A549 (cell line): ENCODE measurements at regions not wholly inside any gene's neighbourhood (a gene's known extent, or its start where the extent isn't known, plus 50 kb on each side); places are given as distances from the start of the nearest gene placed in this dataset.
A peak's percentile ranks its signal among the peaks of the same experiment; 100 is the strongest.

Experiments used
- ATAC-seq, 2 experiments: fragments of 200-7000 bp in 1 of 2; fragments of >200 bp in 1 of 2; cut with Nextera tagmentation in 1 of 2; cut with Tn5 transposase in 1 of 2; 3 replicates each; pipeline versions ENCODE4 v1.8.0 to v1.9.1; 2018 to 2020; ENCODE audit warnings: mild to moderate bottlenecking in 1 of 2, moderate library complexity in 1 of 2
- CTCF ChIA-PET: fragments of 300-600 bp; sonication (Branson Sonifier 250); formaldehyde crosslinking; extraction: SDS; loops from one replicate; lab custom pipeline; 2021; ENCODE audit warnings: antibody characterized with exemption, inconsistent platforms; lab: Yijun Ruan, JAX
- POLR2A ChIA-PET: fragments of 350-600 bp; formaldehyde crosslinking; extraction: SDS; loops from one replicate; lab custom pipeline; 2021; ENCODE audit warnings: antibody characterized with exemption, inconsistent platforms; lab: Yijun Ruan, JAX
- DNase-seq, 2 experiments: peaks; one replicate each; pipeline versions ENCODE4 v3.0.0 to v3.0.0-alpha.2; 2011 to 2016; ENCODE audit warnings: low read depth in 1 of 2, low spot score in 1 of 2
- FAIRE-seq: peaks from 2 replicates; lab custom pipeline; 2011; peaks lifted over from hg19 to GRCh38; lab: Jason Lieb, UNC
- H3K27ac ChIP-seq, 2 experiments: fragments of >200 bp; sonication (Bioruptor Twin); formaldehyde crosslinking; 3 replicates each; pipeline ENCODE4 v1.5.1; 2016 to 2017
- H3K4me1 ChIP-seq: fragments of >200 bp; sonication (Bioruptor Twin); formaldehyde crosslinking; 3 replicates; pipeline ENCODE4 v1.6.1; 2016
- H3K4me2 ChIP-seq: fragments of >200 bp; sonication (Bioruptor Twin); formaldehyde crosslinking; 3 replicates; pipeline ENCODE4 v1.6.1; 2016
- H3K4me3 ChIP-seq: fragments of >200 bp; sonication (Bioruptor Twin); formaldehyde crosslinking; 3 replicates; pipeline ENCODE4 v1.5.1; 2016
- H3K9me3 ChIP-seq: fragments of >200 bp; sonication (Bioruptor Twin); formaldehyde crosslinking; 3 replicates; pipeline ENCODE4 v1.6.1; 2016
- ATOH8 ChIP-seq: fragments of 250-450 bp; sonication (Bioruptor Pico); IDR thresholded peaks from 2 replicates; pipeline ENCODE4 v1.5.0; 2020; ENCODE audit warnings: low read depth, mild to moderate bottlenecking, moderate library complexity
- CTCF ChIP-seq: fragments of >200 bp; sonication (Bioruptor Twin); formaldehyde crosslinking; IDR thresholded peaks from 3 replicates; pipeline ENCODE4 v1.5.1; 2016
- FOXS1 ChIP-seq: fragments of 250-450 bp; sonication (Bioruptor Pico); IDR thresholded peaks from 2 replicates; pipeline ENCODE4 v1.5.0; 2020; ENCODE audit warnings: mild to moderate bottlenecking, moderate library complexity
- GATA3 ChIP-seq: IDR thresholded peaks from 2 replicates; pipeline ENCODE4 v1.6.1; 2012; ENCODE audit warnings: borderline replicate concordance
- HEYL ChIP-seq: fragments of 250-450 bp; sonication (Bioruptor Pico); IDR thresholded peaks from 2 replicates; pipeline ENCODE4 v1.8.0; 2021; ENCODE audit warnings: mild to moderate bottlenecking, moderate library complexity
- HOXB13 ChIP-seq: fragments of 250-450 bp; sonication (Bioruptor Pico); IDR thresholded peaks from 2 replicates; pipeline ENCODE4 v1.5.0; 2020; ENCODE audit warnings: low read depth, mild to moderate bottlenecking, moderate library complexity
- JUN ChIP-seq, 2 experiments: fragments of >200 bp; sonication (Bioruptor Twin); formaldehyde crosslinking; IDR thresholded peaks; 2 replicates in 1 of 2; 3 replicates in 1 of 2; pipeline ENCODE4 v1.6.1; 2016 to 2017
- NFE2L2 ChIP-seq: fragments of 150-350 bp; conservative IDR thresholded peaks from 2 replicates; pipeline ENCODE4 v1.6.1; 2014; ENCODE audit warnings: low read length
- NPAS2 ChIP-seq: fragments of 250-450 bp; sonication (Bioruptor Pico); IDR thresholded peaks from 2 replicates; pipeline ENCODE4 v1.8.0; 2022; ENCODE audit warnings: mild to moderate bottlenecking, moderate library complexity, borderline replicate concordance
- NR3C1 ChIP-seq: fragments of >200 bp; sonication (Bioruptor Twin); formaldehyde crosslinking; IDR thresholded peaks from 3 replicates; pipeline ENCODE4 v1.6.1; 2017
- PBX3 ChIP-seq: IDR thresholded peaks from 2 replicates; pipeline ENCODE4 v1.6.1; 2012
- POLR2A ChIP-seq: IDR thresholded peaks from 2 replicates; pipeline ENCODE4 v1.6.1; 2012; ENCODE audit warnings: mild to moderate bottlenecking, low read length
- RAD21 ChIP-seq, 2 experiments: fragments of >200 bp in 1 of 2; sonication (Bioruptor Twin) in 1 of 2; formaldehyde crosslinking in 1 of 2; IDR thresholded peaks in 1 of 2; conservative IDR thresholded peaks in 1 of 2; 2 replicates in 1 of 2; 3 replicates in 1 of 2; pipeline ENCODE4 v1.6.1; 2012 to 2018; ENCODE audit warnings: inconsistent platforms in 1 of 2
- RFX5 ChIP-seq: fragments of 450-650 bp; IDR thresholded peaks from 2 replicates; pipeline ENCODE4 v1.7.1; 2014; ENCODE audit warnings: antibody characterized with exemption, mild to moderate bottlenecking, moderate library complexity
- SMC3 ChIP-seq: fragments of >200 bp; sonication (Bioruptor Twin); formaldehyde crosslinking; IDR thresholded peaks from 3 replicates; pipeline ENCODE4 v1.6.1; 2018; ENCODE audit warnings: inconsistent platforms
- USF2 ChIP-seq: fragments of 450-650 bp; IDR thresholded peaks from 2 replicates; pipeline ENCODE4 v1.6.1; 2014; ENCODE audit warnings: antibody characterized with exemption
- ZC3H11A ChIP-seq: fragments of 450-650 bp; IDR thresholded peaks from 2 replicates; pipeline ENCODE4 v1.6.1; 2014; ENCODE audit warnings: antibody characterized with exemption, mild to moderate bottlenecking
- WGBS: methylation state at CpG from one replicate; pipeline ENCODE4 v1.1.6; 2017; ENCODE audit errors: missing lambda C conversion rate; 5-methylcytosine and 5-hydroxymethylcytosine counted together
- TF ChIP-seq, protein P1 (sequence below): fragments of 150-350 bp; IDR thresholded peaks from 2 replicates; pipeline ENCODE4 v1.6.1; 2014; ENCODE audit warnings: low read depth, mild to moderate bottlenecking, low read length
- TF ChIP-seq, protein P2 (sequence below): IDR thresholded peaks from 2 replicates; pipeline ENCODE4 v1.6.1; 2012
- TF ChIP-seq, protein P3 (sequence below): fragments of 250-450 bp; sonication (Bioruptor Pico); IDR thresholded peaks from 2 replicates; pipeline ENCODE4 v1.5.0; 2021; ENCODE audit warnings: mild to moderate bottlenecking, moderate library complexity, borderline replicate concordance
- TF ChIP-seq, protein P4 (sequence below): fragments of 200-600 bp; sonication (generic); IDR thresholded peaks from 2 replicates; pipeline ENCODE4 v1.6.1; 2016; ENCODE audit warnings: antibody characterized with exemption, mild to moderate bottlenecking, moderate library complexity

DNA sequence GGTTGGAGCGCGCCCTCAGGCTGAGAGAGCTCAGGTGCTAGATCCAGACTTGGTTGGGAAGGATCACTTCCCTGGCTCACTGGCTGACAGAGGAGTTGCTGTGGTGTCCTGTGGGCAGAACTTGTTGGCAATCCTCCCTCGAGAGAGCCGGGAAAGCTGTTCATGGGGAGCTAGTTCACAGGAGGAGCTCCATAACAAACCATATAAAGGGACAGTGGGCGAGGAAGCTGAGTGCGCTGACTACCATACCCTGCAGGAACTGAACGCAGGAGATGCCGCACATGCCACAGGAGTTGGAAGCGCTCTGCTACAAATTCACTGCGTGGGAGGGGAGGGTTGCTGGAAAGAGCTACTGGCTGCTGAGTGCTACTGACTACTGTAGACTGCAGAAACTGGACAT, 243.2 kb downstream of the OGFRL1 start:
- FAIRE-seq (no peak), DNase-seq (no peak), ATAC-seq (peak in 1 of 2 experiments; percentile 33; a peak in 1 of 6 replicates)
- ChIA-PET POLR2A (no interaction called here), CTCF (interaction anchor here (0.6 to 1.3 kb wide), 2 partner anchors 1795 to 1959 kb away, joined by 3 to 4 read pairs; no protein-coding TSS in a partner anchor)
- no peak overlapping the region for H3K4me2 ChIP-seq
- no peak overlapping the region for H3K4me3 ChIP-seq
- no peak overlapping the region for H3K27ac ChIP-seq
- no peaks in the 10 kb centered on the region for H3K4me1 ChIP-seq
- TF ChIP-seq PBX3, result no peak
- no peak for TF ChIP-seq NR3C1
- no peak for TF ChIP-seq RAD21 (conservative IDR thresholded peaks at IDR 0.05 in 1 of 2, IDR thresholded peaks at IDR 0.05 in 1 of 2)
- no peak for TF ChIP-seq HEYL (CRISPR knock-in tag)
- no peak for TF ChIP-seq FOXS1 (CRISPR knock-in tag)
- TF ChIP-seq JUN (IDR thresholded peaks at IDR 0.05), result no peak
- TF ChIP-seq USF2, result no peak
- no peak for TF ChIP-seq RFX5
- TF ChIP-seq ATOH8 (CRISPR knock-in tag), result no peak
- TF ChIP-seq, protein P1, sequence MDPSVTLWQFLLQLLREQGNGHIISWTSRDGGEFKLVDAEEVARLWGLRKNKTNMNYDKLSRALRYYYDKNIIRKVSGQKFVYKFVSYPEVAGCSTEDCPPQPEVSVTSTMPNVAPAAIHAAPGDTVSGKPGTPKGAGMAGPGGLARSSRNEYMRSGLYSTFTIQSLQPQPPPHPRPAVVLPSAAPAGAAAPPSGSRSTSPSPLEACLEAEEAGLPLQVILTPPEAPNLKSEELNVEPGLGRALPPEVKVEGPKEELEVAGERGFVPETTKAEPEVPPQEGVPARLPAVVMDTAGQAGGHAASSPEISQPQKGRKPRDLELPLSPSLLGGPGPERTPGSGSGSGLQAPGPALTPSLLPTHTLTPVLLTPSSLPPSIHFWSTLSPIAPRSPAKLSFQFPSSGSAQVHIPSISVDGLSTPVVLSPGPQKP, result no peak
- WGBS, result 71% methylated on average over 9 of the region's 10 CpGs
- H3K9me3 ChIP-seq, result no peaks in the 10 kb centered on the region

DNA sequence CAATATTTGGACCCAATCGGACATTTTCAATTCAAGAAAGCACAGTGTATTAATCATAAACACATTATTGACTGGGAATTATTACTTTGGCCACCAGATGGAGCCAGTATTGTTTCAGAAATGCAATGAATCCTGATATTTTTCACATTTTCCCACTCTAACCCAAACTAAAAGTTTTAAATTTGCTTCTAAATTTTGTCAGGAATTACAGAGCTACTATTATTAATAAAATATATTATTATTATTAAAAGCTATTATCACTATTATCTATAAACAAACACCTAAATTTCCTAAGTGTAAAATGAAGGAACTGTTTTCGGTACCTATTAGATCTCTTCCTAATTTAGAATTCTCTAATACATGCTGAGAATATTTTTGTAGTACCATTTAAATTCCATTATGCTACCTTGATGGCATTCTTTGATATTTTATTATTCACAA, 245.3 kb downstream of the OGFRL1 start:
- no peak for TF ChIP-seq PBX3
- TF ChIP-seq HOXB13 (CRISPR knock-in tag), result no peak
- TF ChIP-seq, protein P2, sequence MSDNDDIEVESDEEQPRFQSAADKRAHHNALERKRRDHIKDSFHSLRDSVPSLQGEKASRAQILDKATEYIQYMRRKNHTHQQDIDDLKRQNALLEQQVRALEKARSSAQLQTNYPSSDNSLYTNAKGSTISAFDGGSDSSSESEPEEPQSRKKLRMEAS, result no peak
- TF ChIP-seq NPAS2, result no peak
- TF ChIP-seq, protein P3, sequence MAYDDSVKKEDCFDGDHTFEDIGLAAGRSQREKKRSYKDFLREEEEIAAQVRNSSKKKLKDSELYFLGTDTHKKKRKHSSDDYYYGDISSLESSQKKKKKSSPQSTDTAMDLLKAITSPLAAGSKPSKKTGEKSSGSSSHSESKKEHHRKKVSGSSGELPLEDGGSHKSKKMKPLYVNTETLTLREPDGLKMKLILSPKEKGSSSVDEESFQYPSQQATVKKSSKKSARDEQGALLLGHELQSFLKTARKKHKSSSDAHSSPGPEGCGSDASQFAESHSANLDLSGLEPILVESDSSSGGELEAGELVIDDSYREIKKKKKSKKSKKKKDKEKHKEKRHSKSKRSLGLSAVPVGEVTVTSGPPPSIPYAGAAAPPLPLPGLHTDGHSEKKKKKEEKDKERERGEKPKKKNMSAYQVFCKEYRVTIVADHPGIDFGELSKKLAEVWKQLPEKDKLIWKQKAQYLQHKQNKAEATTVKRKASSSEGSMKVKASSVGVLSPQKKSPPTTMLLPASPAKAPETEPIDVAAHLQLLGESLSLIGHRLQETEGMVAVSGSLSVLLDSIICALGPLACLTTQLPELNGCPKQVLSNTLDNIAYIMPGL, result no peak
- TF ChIP-seq, protein P4, sequence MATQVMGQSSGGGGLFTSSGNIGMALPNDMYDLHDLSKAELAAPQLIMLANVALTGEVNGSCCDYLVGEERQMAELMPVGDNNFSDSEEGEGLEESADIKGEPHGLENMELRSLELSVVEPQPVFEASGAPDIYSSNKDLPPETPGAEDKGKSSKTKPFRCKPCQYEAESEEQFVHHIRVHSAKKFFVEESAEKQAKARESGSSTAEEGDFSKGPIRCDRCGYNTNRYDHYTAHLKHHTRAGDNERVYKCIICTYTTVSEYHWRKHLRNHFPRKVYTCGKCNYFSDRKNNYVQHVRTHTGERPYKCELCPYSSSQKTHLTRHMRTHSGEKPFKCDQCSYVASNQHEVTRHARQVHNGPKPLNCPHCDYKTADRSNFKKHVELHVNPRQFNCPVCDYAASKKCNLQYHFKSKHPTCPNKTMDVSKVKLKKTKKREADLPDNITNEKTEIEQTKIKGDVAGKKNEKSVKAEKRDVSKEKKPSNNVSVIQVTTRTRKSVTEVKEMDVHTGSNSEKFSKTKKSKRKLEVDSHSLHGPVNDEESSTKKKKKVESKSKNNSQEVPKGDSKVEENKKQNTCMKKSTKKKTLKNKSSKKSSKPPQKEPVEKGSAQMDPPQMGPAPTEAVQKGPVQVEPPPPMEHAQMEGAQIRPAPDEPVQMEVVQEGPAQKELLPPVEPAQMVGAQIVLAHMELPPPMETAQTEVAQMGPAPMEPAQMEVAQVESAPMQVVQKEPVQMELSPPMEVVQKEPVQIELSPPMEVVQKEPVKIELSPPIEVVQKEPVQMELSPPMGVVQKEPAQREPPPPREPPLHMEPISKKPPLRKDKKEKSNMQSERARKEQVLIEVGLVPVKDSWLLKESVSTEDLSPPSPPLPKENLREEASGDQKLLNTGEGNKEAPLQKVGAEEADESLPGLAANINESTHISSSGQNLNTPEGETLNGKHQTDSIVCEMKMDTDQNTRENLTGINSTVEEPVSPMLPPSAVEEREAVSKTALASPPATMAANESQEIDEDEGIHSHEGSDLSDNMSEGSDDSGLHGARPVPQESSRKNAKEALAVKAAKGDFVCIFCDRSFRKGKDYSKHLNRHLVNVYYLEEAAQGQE, result no peak
- peak; percentile 63 for TF ChIP-seq SMC3
- TF ChIP-seq NFE2L2, result no peak
- peak; percentile 46 to 55; a peak in 4 of 5 replicates for TF ChIP-seq RAD21 (conservative IDR thresholded peaks at IDR 0.05 in 1 of 2, IDR thresholded peaks at IDR 0.05 in 1 of 2)
- TF ChIP-seq POLR2A, result no peak
- peak; percentile 72 for TF ChIP-seq CTCF
- TF ChIP-seq GATA3, result no peak
- no peak for TF ChIP-seq ZC3H11A
- no peak for FAIRE-seq
- Histone ChIP-seq H3K4me2 (no peak overlapping the region), H3K9me3 (no peaks in the 10 kb centered on the region), H3K4me1 (no peaks in the 10 kb centered on the region), H3K27ac (no peak overlapping the region), H3K4me3 (no peak overlapping the region)
- POLR2A ChIA-PET, result no interaction called here
- CTCF ChIA-PET, result interaction anchor here (1.0 to 1.1 kb wide), 2 partner anchors 9 to 21 kb away, joined by 3 read pairs; no protein-coding TSS in a partner anchor
- DNase-seq, result peak; percentile 1 to 13
- no peak for ATAC-seq
- WGBS, result 47% methylated on average over 2 of the region's 2 CpGs
